H9 (cell line): ENCODE measurements at regions not wholly inside any gene's neighbourhood (a gene's known extent, or its start where the extent isn't known, plus 50 kb on each side); places are given as distances from the start of the nearest gene placed in this dataset.

ENCODE experiments used
- DNase-seq: peaks from one replicate; pipeline ENCODE4 v3.0.0-alpha.2; 2017
- H2AFZ ChIP-seq: one replicate; pipeline ENCODE4 v1.6.1; 2013; ENCODE audit warnings: mild to moderate bottlenecking, low read length, control low read depth, moderate library complexity
- H2AK5ac ChIP-seq: 2 replicates; pipeline ENCODE4 v1.6.1; 2013; ENCODE audit warnings: low read length, control low read depth, mixed read lengths; ENCODE audit not compliant: insufficient read length
- H2BK120ac ChIP-seq: one replicate; pipeline ENCODE4 v1.6.1; 2013; ENCODE audit warnings: low read depth, mild to moderate bottlenecking, low read length, control low read depth, inconsistent platforms; ENCODE audit not compliant: poor library complexity, severe bottlenecking
- H2BK12ac ChIP-seq: 2 replicates; pipeline ENCODE4 v1.6.1; 2013; ENCODE audit warnings: low read length, control low read depth, mixed read lengths, low read depth; ENCODE audit not compliant: insufficient read length
- H2BK15ac ChIP-seq: 2 replicates; pipeline ENCODE4 v1.6.1; 2013; ENCODE audit warnings: low read depth, low read length, control low read depth
- H2BK20ac ChIP-seq: one replicate; pipeline ENCODE4 v1.6.1; 2013; ENCODE audit warnings: low read depth, mild to moderate bottlenecking, low read length, control low read depth, inconsistent platforms; ENCODE audit not compliant: poor library complexity, severe bottlenecking
- H2BK5ac ChIP-seq: 2 replicates; pipeline ENCODE4 v1.6.1; 2013; ENCODE audit warnings: low read length, control low read depth, mixed read lengths; ENCODE audit not compliant: insufficient read length
- H3K14ac ChIP-seq: 2 replicates; pipeline ENCODE4 v1.6.1; 2013; ENCODE audit warnings: low read length, control low read depth; ENCODE audit not compliant: insufficient read depth
- H3K18ac ChIP-seq: 2 replicates; pipeline ENCODE4 v1.6.1; 2013; ENCODE audit warnings: low read depth, mild to moderate bottlenecking, mixed read lengths, low read length, control low read depth; ENCODE audit not compliant: insufficient read length
- H3K23ac ChIP-seq: 2 replicates; pipeline ENCODE4 v1.6.1; 2013; ENCODE audit warnings: low read length, control low read depth, mixed read lengths, low read depth; ENCODE audit not compliant: insufficient read length
- H3K23me2 ChIP-seq: 2 replicates; pipeline ENCODE4 v1.6.1; 2013; ENCODE audit warnings: low read depth, mild to moderate bottlenecking, mixed read lengths, low read length, control low read depth; ENCODE audit not compliant: insufficient read length, poor library complexity, severe bottlenecking
- H3K27ac ChIP-seq: 2 replicates; pipeline ENCODE4 v1.5.1; 2013; ENCODE audit warnings: low read length, control low read depth, mixed read lengths, low read depth; ENCODE audit not compliant: insufficient read length
- H3K27me3 ChIP-seq: 2 replicates; pipeline ENCODE4 v1.6.1; 2013; ENCODE audit warnings: low read length, control low read depth, inconsistent platforms; ENCODE audit not compliant: insufficient read depth
- H3K4ac ChIP-seq: 2 replicates; pipeline ENCODE4 v1.6.1; 2013; ENCODE audit warnings: low read depth, mild to moderate bottlenecking, control low read depth, inconsistent platforms, low read length, moderate library complexity
- H3K4me1 ChIP-seq: 2 replicates; pipeline ENCODE4 v1.6.1; 2013; ENCODE audit warnings: low read length, control low read depth, inconsistent platforms; ENCODE audit not compliant: insufficient read depth
- H3K4me2 ChIP-seq: 2 replicates; pipeline ENCODE4 v1.6.1; 2013; ENCODE audit warnings: low read length, control low read depth, mixed read lengths; ENCODE audit not compliant: insufficient read length, insufficient read depth
- H3K56ac ChIP-seq: 2 replicates; pipeline ENCODE4 v1.6.1; 2013; ENCODE audit warnings: low read depth, mild to moderate bottlenecking, mixed read lengths, low read length, control low read depth; ENCODE audit not compliant: insufficient read length
- H3K79me1 ChIP-seq: 2 replicates; pipeline ENCODE4 v1.6.1; 2013; ENCODE audit warnings: low read depth, mild to moderate bottlenecking, moderate library complexity, low read length, control low read depth, inconsistent platforms; ENCODE audit not compliant: insufficient read depth, poor library complexity, severe bottlenecking
- H3K79me2 ChIP-seq: 2 replicates; pipeline ENCODE4 v1.6.1; 2013; ENCODE audit warnings: low read length, control low read depth, inconsistent platforms; ENCODE audit not compliant: insufficient read depth
- H3K9ac ChIP-seq: 2 replicates; pipeline ENCODE4 v1.6.1; 2013; ENCODE audit warnings: low read length, control low read depth, mixed read lengths; ENCODE audit not compliant: insufficient read length; ENCODE audit errors: extremely low read depth
- H3K9me3 ChIP-seq: one replicate; pipeline ENCODE4 v1.6.1; 2013; ENCODE audit warnings: low read depth, low read length, inconsistent platforms; ENCODE audit not compliant: control insufficient read depth
- H3T11ph ChIP-seq: one replicate; pipeline ENCODE4 v1.6.1; 2013; ENCODE audit warnings: mild to moderate bottlenecking, low read length, control low read depth, inconsistent platforms
- H4K20me1 ChIP-seq: one replicate; pipeline ENCODE4 v1.6.1; 2013; ENCODE audit not compliant: control insufficient read depth, insufficient read length, insufficient read depth
- H4K5ac ChIP-seq: 2 replicates; pipeline ENCODE4 v1.6.1; 2013; ENCODE audit warnings: low read depth, mild to moderate bottlenecking, mixed read lengths, low read length, control low read depth; ENCODE audit not compliant: insufficient read length
- H4K8ac ChIP-seq: replicated peaks from 2 replicates; pipeline ENCODE4 v1.6.1; 2013; ENCODE audit warnings: low read length, control low read depth, mixed read lengths, low read depth; ENCODE audit not compliant: insufficient read length
- H4K91ac ChIP-seq: 2 replicates; pipeline ENCODE4 v1.6.1; 2013; ENCODE audit warnings: low read depth, mild to moderate bottlenecking, moderate library complexity, mixed read lengths, low read length, control low read depth; ENCODE audit not compliant: insufficient read length
- H3K27ac Mint-ChIP-seq, 3 experiments: 2 replicates in 2 of 3; 3 replicates in 1 of 3; pipeline ENCODE4 v1.8.0; 2020 to 2021; ENCODE audit warnings: mixed read lengths in 3 of 3, mild to moderate bottlenecking in 1 of 3, moderate library complexity in 1 of 3
- H3K27me3 Mint-ChIP-seq: 2 replicates; pipeline ENCODE4 v1.8.0; 2021; ENCODE audit warnings: low read depth, mild to moderate bottlenecking, moderate library complexity, mixed read lengths
- H3K36me3 Mint-ChIP-seq, 3 experiments: 2 replicates in 2 of 3; 3 replicates in 1 of 3; pipeline ENCODE4 v1.8.0; 2020 to 2021; ENCODE audit warnings: low read depth in 3 of 3, mixed read lengths in 3 of 3; ENCODE audit not compliant: insufficient read depth in 1 of 3
- H3K4me1 Mint-ChIP-seq, 2 experiments: 2 replicates each; pipeline ENCODE4 v1.8.0; 2020; ENCODE audit warnings: mixed read lengths in 2 of 2
- H3K4me3 Mint-ChIP-seq, 2 experiments: 2 replicates in 1 of 2; 3 replicates in 1 of 2; pipeline ENCODE4 v1.8.0; 2020 to 2021; ENCODE audit warnings: mild to moderate bottlenecking in 2 of 2, mixed read lengths in 2 of 2, moderate library complexity in 1 of 2
- H3K9me3 Mint-ChIP-seq, 2 experiments: 2 replicates in 1 of 2; 3 replicates in 1 of 2; pipeline ENCODE4 v1.8.0; 2020; ENCODE audit warnings: mild to moderate bottlenecking in 2 of 2, mixed read lengths in 2 of 2, moderate library complexity in 1 of 2
- CTCF ChIP-seq: fragments of 200-600 bp; sonication (generic); conservative IDR thresholded peaks from 3 replicates; pipeline ENCODE4 v1.8.0; 2021; ENCODE audit warnings: antibody characterized with exemption, mild to moderate bottlenecking
- WGBS: extraction: QIAGEN DNeasy Blood & Tissue Kit; methylation state at CpG from one replicate; pipeline ENCODE4 v1.1.7; 2013; ENCODE audit warnings: missing lambda C conversion rate, low lambda C conversion rate, mixed read lengths; ENCODE audit not compliant: insufficient read length; ENCODE audit errors: extremely low coverage; 5-methylcytosine and 5-hydroxymethylcytosine counted together

GRCh38 chr4:184550476-184550875, 76.1 kb upstream of the IRF2 start:
- Histone ChIP-seq H3K4me1 (no peaks in the 10 kb centered on the region), H3K23me2 (no peaks in the 10 kb centered on the region), H2BK5ac (no peak overlapping the region), H3K79me1 (no peaks in the 10 kb centered on the region), H4K8ac (no peak overlapping the region), H2AK5ac (no peak overlapping the region), H4K91ac (no peak overlapping the region), H3T11ph (no peak overlapping the region), H2BK15ac (no peak overlapping the region), H3K4ac (no peak overlapping the region), H3K4me2 (no peak overlapping the region), H3K14ac (no peak overlapping the region), H3K9me3 (no peaks in the 10 kb centered on the region), H4K5ac (no peak overlapping the region), H3K23ac (no peak overlapping the region), H3K27ac (no peak overlapping the region), H3K79me2 (no peaks in the 10 kb centered on the region), H2BK20ac (no peak overlapping the region), H2BK12ac (no peak overlapping the region), H2AFZ (no peak overlapping the region), H3K18ac (no peak overlapping the region), H3K9ac (no peak overlapping the region), H2BK120ac (no peak overlapping the region), H3K56ac (no peak overlapping the region), H3K27me3 (no peaks in the 10 kb centered on the region), H4K20me1 (no peaks in the 10 kb centered on the region)
- Mint-ChIP-seq H3K9me3 (no peaks in the 10 kb centered on the region; a peak in 1 of 5 replicates), H3K4me1 (peaks cover 19 to 21% of the 10 kb centered on the region in 2 experiments), H3K27ac (no peak overlapping the region), H3K4me3 (no peak overlapping the region), H3K36me3 (no peaks in the 10 kb centered on the region; a peak in 1 of 7 replicates), H3K27me3 (no peaks in the 10 kb centered on the region)
- no peak for TF ChIP-seq CTCF
- WGBS = no CpG with 5 or more reads among the region's 3 CpGs
- no peak for DNase-seq
